PC-3 (cell line): ENCODE measurements at regions not wholly inside any gene's neighbourhood (a gene's known extent, or its start where the extent isn't known, plus 50 kb on each side); places are given as distances from the start of the nearest gene placed in this dataset.

Experiments
- ATAC-seq: fragments of 200-7000 bp; cut with Tn5 transposase; 2 replicates; pipeline ENCODE4 v1.9.1; 2020; ENCODE audit warnings: mild to moderate bottlenecking, moderate library complexity
- BruUV-seq: library from RNA; stranded (reverse); fragments of 400-500 nt; replicated peaks from 2 replicates; lab custom pipeline; 2021; lab: Mats Ljungman, UMichigan
- CTCF ChIA-PET: fragments of 300-600 bp; sonication (Branson Sonifier 250); formaldehyde crosslinking; loops from one replicate; lab custom pipeline; 2022; ENCODE audit warnings: antibody characterized with exemption; lab: Charles Lee
- POLR2A ChIA-PET: fragments of 300-600 bp; sonication (Branson Sonifier 250); formaldehyde crosslinking; loops from one replicate; lab custom pipeline; 2022; ENCODE audit warnings: antibody characterized with exemption; ENCODE audit not compliant: unreplicated experiment; lab: Charles Lee
- DNase-seq: peaks from one replicate; pipeline ENCODE4 v3.0.0-alpha.2; 2015
- H2AFZ ChIP-seq: fragments of 300-600 bp; sonication (generic); 2 replicates; pipeline ENCODE4 v1.6.0; 2016; ENCODE audit warnings: antibody characterized with exemption, low read length
- H3F3A ChIP-seq: fragments of 300-600 bp; sonication (generic); one replicate; pipeline ENCODE4 v1.6.0; 2017; ENCODE audit warnings: antibody characterized with exemption, low read length, control low read depth, mild to moderate bottlenecking; ENCODE audit not compliant: unreplicated experiment
- H3K27ac ChIP-seq: fragments of 300-600 bp; sonication (generic); 2 replicates; pipeline ENCODE4 v1.5.1; 2016; ENCODE audit warnings: mild to moderate bottlenecking, low read length
- H3K27me3 ChIP-seq: fragments of 300-600 bp; sonication (generic); 2 replicates; pipeline ENCODE4 v1.6.1; 2016; ENCODE audit warnings: low read length, mixed read lengths
- H3K36me3 ChIP-seq: fragments of 300-600 bp; sonication (generic); 2 replicates; pipeline ENCODE4 v1.6.1; 2016; ENCODE audit warnings: low read depth, mixed run types, low read length, mixed read lengths
- H3K4me1 ChIP-seq: fragments of 300-600 bp; sonication (generic); 2 replicates; pipeline ENCODE4 v1.5.1; 2016; ENCODE audit warnings: low read length; ENCODE audit not compliant: insufficient read depth
- H3K4me2 ChIP-seq: fragments of 300-600 bp; sonication (generic); 2 replicates; pipeline ENCODE4 v1.6.0; 2016; ENCODE audit warnings: low read length
- H3K4me3 ChIP-seq: fragments of 300-600 bp; sonication (generic); 2 replicates; pipeline ENCODE4 v1.5.1; 2016; ENCODE audit warnings: mild to moderate bottlenecking, low read length, mixed read lengths
- H3K79me2 ChIP-seq: fragments of 300-600 bp; sonication (generic); 2 replicates; pipeline ENCODE4 v1.6.1; 2017; ENCODE audit warnings: low read length, mixed read lengths
- H3K9ac ChIP-seq: fragments of 300-600 bp; sonication (generic); 2 replicates; pipeline ENCODE4 v1.6.0; 2016; ENCODE audit warnings: mild to moderate bottlenecking, low read length
- H3K9me2 ChIP-seq: fragments of 300-600 bp; sonication (generic); replicated peaks from 2 replicates; pipeline ENCODE4 v1.6.1; 2016; ENCODE audit warnings: mixed run types, low read length, mixed read lengths
- H3K9me3 ChIP-seq: fragments of 300-600 bp; sonication (generic); 2 replicates; pipeline ENCODE4 v1.6.1; 2016; ENCODE audit warnings: low read length, mixed read lengths
- H4K20me1 ChIP-seq: fragments of 300-600 bp; sonication (generic); 2 replicates; pipeline ENCODE4 v1.6.1; 2016; ENCODE audit warnings: low read length, mixed read lengths
- EZH2 ChIP-seq: fragments of 300-600 bp; sonication (generic); IDR thresholded peaks from one replicate; pipeline ENCODE4 v1.6.1; 2017; ENCODE audit warnings: antibody characterized with exemption, mild to moderate bottlenecking, low read length; ENCODE audit not compliant: unreplicated experiment
- EZH2phosphoT487 ChIP-seq: fragments of 300-600 bp; sonication (generic); IDR thresholded peaks from 2 replicates; pipeline ENCODE4 v1.6.1; 2018; ENCODE audit warnings: mild to moderate bottlenecking, antibody characterized with exemption, low read length, borderline replicate concordance
- intact Hi-C: fragments of 100-400 bp; cut with micrococcal nuclease; formaldehyde crosslinking; loops from 2 replicates; pipeline ENCODE4 v1.9.0; 2023
- TF ChIP-seq, protein P1 (sequence below): fragments of 300-600 bp; sonication (generic); conservative IDR thresholded peaks from 2 replicates; pipeline ENCODE4 v1.5.1; 2017; ENCODE audit warnings: antibody characterized with exemption, low read depth, mild to moderate bottlenecking, low read length

- Histone ChIP-seq H3K9ac (no peak overlapping the region), H3K79me2 (no peaks in the 10 kb centered on the region), H3F3A (no peaks in the 10 kb centered on the region), H3K9me3 (no peaks in the 10 kb centered on the region), H3K4me3 (no peak overlapping the region), H3K4me1 (no peaks in the 10 kb centered on the region), H3K9me2 (no peaks in the 10 kb centered on the region), H3K36me3 (no peaks in the 10 kb centered on the region), H3K27ac (no peak overlapping the region), H3K4me2 (no peak overlapping the region), H4K20me1 (no peaks in the 10 kb centered on the region), H3K27me3 (no peaks in the 10 kb centered on the region), H2AFZ (no peak overlapping the region)
- intact Hi-C loops = loop anchor here (10.0 kb wide), 1 partner anchor 274 kb away; no protein-coding TSS in a partner anchor
- CTCF ChIA-PET = no interaction called here
- ATAC-seq (no peak), DNase-seq (no peak)
- POLR2A ChIA-PET = no interaction called here
- no TSS peak for BruUV-seq
- TF ChIP-seq EZH2phosphoT487 (no peak), EZH2 (no peak)
- TF ChIP-seq, protein P1, sequence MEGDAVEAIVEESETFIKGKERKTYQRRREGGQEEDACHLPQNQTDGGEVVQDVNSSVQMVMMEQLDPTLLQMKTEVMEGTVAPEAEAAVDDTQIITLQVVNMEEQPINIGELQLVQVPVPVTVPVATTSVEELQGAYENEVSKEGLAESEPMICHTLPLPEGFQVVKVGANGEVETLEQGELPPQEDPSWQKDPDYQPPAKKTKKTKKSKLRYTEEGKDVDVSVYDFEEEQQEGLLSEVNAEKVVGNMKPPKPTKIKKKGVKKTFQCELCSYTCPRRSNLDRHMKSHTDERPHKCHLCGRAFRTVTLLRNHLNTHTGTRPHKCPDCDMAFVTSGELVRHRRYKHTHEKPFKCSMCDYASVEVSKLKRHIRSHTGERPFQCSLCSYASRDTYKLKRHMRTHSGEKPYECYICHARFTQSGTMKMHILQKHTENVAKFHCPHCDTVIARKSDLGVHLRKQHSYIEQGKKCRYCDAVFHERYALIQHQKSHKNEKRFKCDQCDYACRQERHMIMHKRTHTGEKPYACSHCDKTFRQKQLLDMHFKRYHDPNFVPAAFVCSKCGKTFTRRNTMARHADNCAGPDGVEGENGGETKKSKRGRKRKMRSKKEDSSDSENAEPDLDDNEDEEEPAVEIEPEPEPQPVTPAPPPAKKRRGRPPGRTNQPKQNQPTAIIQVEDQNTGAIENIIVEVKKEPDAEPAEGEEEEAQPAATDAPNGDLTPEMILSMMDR = no peak
Observed at GRCh38 chr4:126058596-126058995, 743.8 kb downstream of the FAT4 start.

GRCh38 chr4:126061655-126062054, 746.9 kb downstream of the FAT4 start:
- no peaks in the 10 kb centered on the region for H3K36me3 ChIP-seq
- no peak overlapping the region for H3K4me3 ChIP-seq
- intact Hi-C loops = no loop called here
- H3K4me1 ChIP-seq = no peaks in the 10 kb centered on the region
- H3K27me3 ChIP-seq = no peaks in the 10 kb centered on the region
- no peaks in the 10 kb centered on the region for H3K79me2 ChIP-seq
- ChIA-PET POLR2A (no interaction called here), CTCF (no interaction called here)
- H3K9ac ChIP-seq = no peak overlapping the region
- no peak overlapping the region for H3K27ac ChIP-seq
- H4K20me1 ChIP-seq = no peaks in the 10 kb centered on the region
- H3K4me2 ChIP-seq = no peak overlapping the region
- no peaks in the 10 kb centered on the region for H3F3A ChIP-seq
- no peaks in the 10 kb centered on the region for H3K9me2 ChIP-seq
- H2AFZ ChIP-seq = no peak overlapping the region
- ATAC-seq = no peak
- no peaks in the 10 kb centered on the region for H3K9me3 ChIP-seq
- no peak for DNase-seq
- TF ChIP-seq EZH2 = no peak
- TF ChIP-seq EZH2phosphoT487 = no peak
- TF ChIP-seq, protein P1 = no peak
- no TSS peak for BruUV-seq

- intact Hi-C loops = no loop called here
- Histone ChIP-seq H3K9me2 (no peaks in the 10 kb centered on the region), H4K20me1 (no peaks in the 10 kb centered on the region), H2AFZ (no peak overlapping the region), H3K4me3 (no peak overlapping the region), H3K36me3 (no peaks in the 10 kb centered on the region), H3K79me2 (no peaks in the 10 kb centered on the region), H3K9me3 (no peaks in the 10 kb centered on the region), H3K4me1 (no peaks in the 10 kb centered on the region), H3K27ac (no peak overlapping the region), H3K9ac (no peak overlapping the region), H3K4me2 (no peak overlapping the region), H3F3A (no peaks in the 10 kb centered on the region), H3K27me3 (no peaks in the 10 kb centered on the region)
- POLR2A ChIA-PET = no interaction called here
- CTCF ChIA-PET = no interaction called here
- no peak for ATAC-seq
- BruUV-seq = no TSS peak
- TF ChIP-seq, protein P1 = no peak
- TF ChIP-seq EZH2phosphoT487 (no peak), EZH2 (no peak)
- DNase-seq = no peak
Observed at GRCh38 chr4:126065016-126065415, 750.3 kb downstream of the FAT4 start.
